H1 (cell line): ENCODE measurements at regions not wholly inside any gene's neighbourhood (a gene's known extent, or its start where the extent isn't known, plus 50 kb on each side); places are given as distances from the start of the nearest gene placed in this dataset.

Experiments
- ATF3 ChIP-seq: IDR thresholded peaks from 2 replicates; pipeline ENCODE4 v1.6.1; 2011; ENCODE audit warnings: low read depth, mild to moderate bottlenecking, low read length; ENCODE audit not compliant: insufficient read depth
- CEBPB ChIP-seq: IDR thresholded peaks from 2 replicates; pipeline ENCODE4 v1.6.1; 2012; ENCODE audit warnings: low read depth, low read length
- CTCF ChIP-seq, 3 experiments: IDR thresholded peaks; 1 replicate in 2 of 3; 2 replicates in 1 of 3; pipeline versions ENCODE4 v1.5.1 to v1.6.1; 2011; ENCODE audit warnings: low read length in 3 of 3, mild to moderate bottlenecking in 3 of 3, inconsistent platforms in 2 of 3, low read depth in 1 of 3, moderate library complexity in 1 of 3; ENCODE audit not compliant: insufficient read depth in 1 of 3; ENCODE audit errors: control extremely low read depth in 1 of 3
- KDM1A ChIP-seq: fragments of 200-600, 300-600 bp; sonication (generic); IDR thresholded peaks from 2 replicates; pipeline ENCODE4 v1.7.1; 2016; ENCODE audit warnings: mild to moderate bottlenecking, low read length, borderline replicate concordance

GRCh38 chr7:106392144-106392543 lies 107.4 kb upstream of the NAMPT start:
- TF ChIP-seq CTCF (IDR thresholded peaks at IDR 0.05; ENCODE audit: control extremely low read depth in 1 of 3, insufficient read depth in 1 of 3, low read depth in 1 of 3, low read length in 3 of 3) (no peak), CEBPB (no peak), ATF3 (no peak), KDM1A (no peak)
